DND-41 (cell line): ENCODE measurements at regions not wholly inside any gene's neighbourhood (a gene's known extent, or its start where the extent isn't known, plus 50 kb on each side); places are given as distances from the start of the nearest gene placed in this dataset.
"Not testable (repeated sequence)": the region's sequence is repeated elsewhere in the genome, so short reads cannot be mapped to it uniquely, and the experiment has no call there.

ENCODE experiments used
- ATAC-seq: fragments of 200-7000 bp; cut with Tn5 transposase; 3 replicates; pipeline ENCODE4 v1.9.1; 2021; ENCODE audit warnings: low read depth; ENCODE audit not compliant: insufficient read depth
- DNase-seq: peaks from one replicate; pipeline ENCODE4 v3.0.0-alpha.2; 2020
- H2AFZ ChIP-seq: 2 replicates; pipeline ENCODE4 v1.6.0; 2012; ENCODE audit warnings: low read depth, low read length
- H3K27ac ChIP-seq: 2 replicates; pipeline ENCODE4 v1.5.1; 2012; ENCODE audit warnings: low read length, inconsistent platforms
- H3K27me3 ChIP-seq: fragments of 200-600 bp; sonication (generic); 2 replicates; pipeline ENCODE4 v1.6.0; 2012; ENCODE audit warnings: low read length, mild to moderate bottlenecking, inconsistent platforms; ENCODE audit not compliant: insufficient read depth, poor library complexity
- H3K36me3 ChIP-seq: 2 replicates; pipeline ENCODE4 v1.5.1; 2012; ENCODE audit warnings: low read length, inconsistent platforms; ENCODE audit not compliant: insufficient read depth
- H3K4me1 ChIP-seq: 2 replicates; pipeline ENCODE4 v1.5.1; 2012; ENCODE audit warnings: mild to moderate bottlenecking, low read length; ENCODE audit not compliant: insufficient read depth
- H3K4me2 ChIP-seq: 2 replicates; pipeline ENCODE4 v1.6.0; 2012; ENCODE audit warnings: mild to moderate bottlenecking, moderate library complexity, low read length, inconsistent platforms; ENCODE audit not compliant: insufficient read depth
- H3K4me3 ChIP-seq, 2 experiments: fragments of 200-600 bp in 1 of 2; shearing (Covaris generic) in 1 of 2; 2 replicates each; pipeline ENCODE4 v1.5.1; 2012 to 2016; ENCODE audit warnings: inconsistent platforms in 2 of 2, low read length in 2 of 2, mild to moderate bottlenecking in 2 of 2, low read depth in 1 of 2, moderate library complexity in 1 of 2
- H3K79me2 ChIP-seq: 2 replicates; pipeline ENCODE4 v1.6.0; 2012; ENCODE audit warnings: low read length, inconsistent platforms; ENCODE audit not compliant: insufficient read depth
- H3K9ac ChIP-seq: 2 replicates; pipeline ENCODE4 v1.6.0; 2012; ENCODE audit warnings: low read depth, mild to moderate bottlenecking, inconsistent platforms, low read length, moderate library complexity
- H3K9me3 ChIP-seq: 2 replicates; pipeline ENCODE4 v1.5.1; 2012; ENCODE audit warnings: low read length, moderate library complexity, mild to moderate bottlenecking, inconsistent platforms; ENCODE audit not compliant: insufficient read depth, severe bottlenecking
- H4K20me1 ChIP-seq: 2 replicates; pipeline ENCODE4 v1.6.0; 2012; ENCODE audit warnings: low read length; ENCODE audit not compliant: insufficient read depth
- CTCF ChIP-seq: IDR thresholded peaks from 2 replicates; pipeline ENCODE4 v1.5.1; 2012; ENCODE audit warnings: borderline replicate concordance, low read length, moderate library complexity, mild to moderate bottlenecking; ENCODE audit not compliant: poor library complexity, severe bottlenecking; ENCODE audit errors: extremely low read depth
- EZH2 ChIP-seq: IDR thresholded peaks from 3 replicates; pipeline ENCODE4 v1.6.1; 2012; ENCODE audit warnings: borderline replicate concordance, low read depth, mild to moderate bottlenecking, moderate library complexity, low read length, inconsistent platforms; ENCODE audit not compliant: severe bottlenecking

GRCh38 chr7:81186691-81187090, 267.8 kb upstream of the SEMA3C start:
- Histone ChIP-seq H4K20me1 (no peaks in the 10 kb centered on the region), H2AFZ (no peak overlapping the region), H3K79me2 (no peaks in the 10 kb centered on the region), H3K9me3 (no peaks in the 10 kb centered on the region), H3K27me3 (no peaks in the 10 kb centered on the region), H3K4me2 (no peak overlapping the region), H3K9ac (no peak overlapping the region), H3K36me3 (no peaks in the 10 kb centered on the region), H3K4me3 (no peak overlapping the region), H3K27ac (no peak overlapping the region), H3K4me1 (no peaks in the 10 kb centered on the region)
- TF ChIP-seq EZH2 (no peak), CTCF (no peak)
- DNase-seq (no peak), ATAC-seq (no peak)

- H3K4me2 ChIP-seq = no peak overlapping the region
- no peak overlapping the region for H3K9ac ChIP-seq
- no peaks in the 10 kb centered on the region for H3K27me3 ChIP-seq
- no peaks in the 10 kb centered on the region for H3K36me3 ChIP-seq
- no peak for TF ChIP-seq EZH2
- TF ChIP-seq CTCF = no peak
- H3K79me2 ChIP-seq = no peaks in the 10 kb centered on the region
- H3K27ac ChIP-seq = no peak overlapping the region
- no peaks in the 10 kb centered on the region for H3K4me1 ChIP-seq
- no peak overlapping the region for H2AFZ ChIP-seq
- no peak for DNase-seq
- H3K4me3 ChIP-seq = no peak overlapping the region
- no peak for ATAC-seq
- no peaks in the 10 kb centered on the region for H4K20me1 ChIP-seq
- H3K9me3 ChIP-seq = no peaks in the 10 kb centered on the region
These were observed 266.2 kb upstream of the SEMA3C start for GRCh38 chr7:81185072-81185471.

- Histone ChIP-seq H3K4me1 (no peaks in the 10 kb centered on the region), H3K27ac (no peak overlapping the region), H3K4me2 (no peak overlapping the region), H3K79me2 (no peaks in the 10 kb centered on the region), H3K36me3 (no peaks in the 10 kb centered on the region), H3K4me3 (no peak overlapping the region), H3K27me3 (no peaks in the 10 kb centered on the region), H4K20me1 (no peaks in the 10 kb centered on the region), H3K9ac (no peak overlapping the region), H2AFZ (no peak overlapping the region), H3K9me3 (no peaks in the 10 kb centered on the region)
- TF ChIP-seq CTCF (no peak), EZH2 (no peak)
- ATAC-seq (no peak), DNase-seq (no peak)
These were observed 264.5 kb upstream of the SEMA3C start for GRCh38 chr7:81183326-81183725.

GRCh38 chr7:81182056-81182455, 263.2 kb upstream of the SEMA3C start:
- not testable (repeated sequence) for H3K4me1 ChIP-seq, DNase-seq, H3K27ac ChIP-seq, H3K4me3 ChIP-seq, H3K4me2 ChIP-seq, H2AFZ ChIP-seq, H3K9me3 ChIP-seq, H3K79me2 ChIP-seq, ATAC-seq, H3K9ac ChIP-seq, H3K27me3 ChIP-seq, H3K36me3 ChIP-seq, H4K20me1 ChIP-seq
